Common myeloid progenitor, CD34-positive (primary cell): ENCODE measurements at regions not wholly inside any gene's neighbourhood (a gene's known extent, or its start where the extent isn't known, plus 50 kb on each side); places are given as distances from the start of the nearest gene placed in this dataset.

Source experiments
- CTCF ChIA-PET: fragments of 350-600 bp; sonication (Branson Sonifier 250); formaldehyde crosslinking; loops from one replicate; lab custom pipeline; 2021; ENCODE audit warnings: antibody characterized with exemption; lab: Charles Lee
- POLR2A ChIA-PET: fragments of 350-600 bp; sonication (Branson Sonifier 250); formaldehyde crosslinking; loops from one replicate; lab custom pipeline; 2021; ENCODE audit warnings: antibody characterized with exemption; lab: Charles Lee
- DNase-seq, 3 donors: peaks; one replicate each; pipeline versions ENCODE4 v3.0.0 to v3.0.0-alpha.2; 2013
- H3K27ac ChIP-seq, 2 experiments: 1 replicate in 1 of 2; 2 replicates in 1 of 2; pipeline ENCODE4 v1.7.0; 2013; ENCODE audit warnings: inconsistent platforms in 2 of 2, low read length in 2 of 2, mild to moderate bottlenecking in 2 of 2, low read depth in 1 of 2, moderate library complexity in 1 of 2; ENCODE audit not compliant: severe bottlenecking in 2 of 2, insufficient read depth in 1 of 2, poor library complexity in 1 of 2
- H3K27me3 ChIP-seq, 5 experiments: replicated peaks in 2 of 5; 1 replicate in 3 of 5; 2 replicates in 2 of 5; pipeline versions ENCODE4 v1.6.1 to v1.7.0; 2013; ENCODE audit warnings: low read length in 4 of 5, mild to moderate bottlenecking in 2 of 5, moderate library complexity in 2 of 5, inconsistent platforms in 1 of 5; ENCODE audit not compliant: insufficient read depth in 5 of 5, control insufficient read depth in 4 of 5
- H3K36me3 ChIP-seq, 4 experiments: 1 replicate in 2 of 4; 2 replicates in 2 of 4; pipeline versions ENCODE4 v1.6.1 to v1.7.0; 2013; ENCODE audit warnings: low read length in 3 of 4, control low read depth in 1 of 4, mild to moderate bottlenecking in 1 of 4; ENCODE audit not compliant: control insufficient read depth in 4 of 4, insufficient read depth in 4 of 4
- H3K4me1 ChIP-seq, 4 experiments: 1 replicate in 3 of 4; 2 replicates in 1 of 4; pipeline versions ENCODE4 v1.6.1 to v1.7.1; 2013; ENCODE audit warnings: low read length in 3 of 4, mild to moderate bottlenecking in 3 of 4, control low read depth in 1 of 4, inconsistent platforms in 1 of 4, moderate library complexity in 1 of 4; ENCODE audit not compliant: control insufficient read depth in 4 of 4, insufficient read depth in 4 of 4; ENCODE audit errors: control extremely low read depth in 1 of 4
- H3K4me3 ChIP-seq, 7 experiments: 1 replicate in 4 of 7; 2 replicates in 3 of 7; pipeline versions ENCODE4 v1.5.1 to v1.7.0; 2013; ENCODE audit warnings: mild to moderate bottlenecking in 7 of 7, low read length in 6 of 7, moderate library complexity in 6 of 7, inconsistent platforms in 2 of 7, low read depth in 2 of 7, control low read depth in 1 of 7; ENCODE audit not compliant: insufficient read depth in 4 of 7, control insufficient read depth in 1 of 7; ENCODE audit errors: extremely low read depth in 1 of 7
- H3K9me3 ChIP-seq, 5 experiments: 1 replicate in 4 of 5; 2 replicates in 1 of 5; pipeline versions ENCODE4 v1.6.1 to v1.7.1; 2013; ENCODE audit warnings: low read length in 4 of 5, mild to moderate bottlenecking in 2 of 5, inconsistent platforms in 1 of 5, low read depth in 1 of 5, moderate library complexity in 1 of 5; ENCODE audit not compliant: control insufficient read depth in 4 of 5, insufficient read depth in 2 of 5; ENCODE audit errors: control extremely low read depth in 1 of 5
- WGBS: methylation state at CpG from one replicate; pipeline ENCODE4 v1.1.5; 2013; ENCODE audit not compliant: insufficient coverage; 5-methylcytosine and 5-hydroxymethylcytosine counted together

GRCh38 chr15:95113041-95113440 is 881.7 kb downstream of the MCTP2 start:
- WGBS: no CpG with 5 or more reads among the region's 1 CpG
- no peak overlapping the region for H3K4me3 ChIP-seq
- H3K9me3 ChIP-seq: peaks cover 0 to 2% (median 0%) of the 10 kb centered on the region in 5 experiments
- ChIA-PET CTCF (no interaction called here), POLR2A (no interaction called here)
- H3K4me1 ChIP-seq: no peaks in the 10 kb centered on the region
- peaks cover 0 to 3% (median 0%) of the 10 kb centered on the region in 5 experiments for H3K27me3 ChIP-seq
- no peak for DNase-seq
- no peaks in the 10 kb centered on the region for H3K36me3 ChIP-seq
- H3K27ac ChIP-seq: no peak overlapping the region

- Histone ChIP-seq H3K27ac (no peak overlapping the region), H3K4me1 (no peaks in the 10 kb centered on the region), H3K4me3 (no peak overlapping the region), H3K36me3 (no peaks in the 10 kb centered on the region), H3K27me3 (no peaks in the 10 kb centered on the region), H3K9me3 (no peaks in the 10 kb centered on the region)
- WGBS: 87% methylated on average over 4 of the region's 4 CpGs
- no peak for DNase-seq
- CTCF ChIA-PET: no interaction called here
- POLR2A ChIA-PET: no interaction called here
These were observed 887.8 kb downstream of the MCTP2 start for GRCh38 chr15:95119041-95119610.

- DNase-seq: no peak
- no peaks in the 10 kb centered on the region for H3K4me1 ChIP-seq
- no peaks in the 10 kb centered on the region for H3K27me3 ChIP-seq
- no peaks in the 10 kb centered on the region for H3K36me3 ChIP-seq
- H3K4me3 ChIP-seq: no peak overlapping the region
- H3K27ac ChIP-seq: no peak overlapping the region
- 81% methylated on average over 3 of the region's 3 CpGs for WGBS
- ChIA-PET CTCF (no interaction called here), POLR2A (no interaction called here)
- H3K9me3 ChIP-seq: no peaks in the 10 kb centered on the region
These were observed 889.2 kb downstream of the MCTP2 start for GRCh38 chr15:95120595-95120994.

GRCh38 chr15:95121191-95121590 is 889.8 kb downstream of the MCTP2 start:
- no peaks in the 10 kb centered on the region for H3K36me3 ChIP-seq
- WGBS: 100% methylated on average over 1 of the region's 1 CpG
- no peak overlapping the region for H3K4me3 ChIP-seq
- H3K27me3 ChIP-seq: no peaks in the 10 kb centered on the region
- H3K9me3 ChIP-seq: no peaks in the 10 kb centered on the region
- CTCF ChIA-PET: no interaction called here
- POLR2A ChIA-PET: no interaction called here
- DNase-seq: no peak
- no peaks in the 10 kb centered on the region for H3K4me1 ChIP-seq
- H3K27ac ChIP-seq: no peak overlapping the region

GRCh38 chr15:95125803-95126202 is 894.4 kb downstream of the MCTP2 start:
- H3K27ac ChIP-seq: no peak overlapping the region
- H3K36me3 ChIP-seq: no peaks in the 10 kb centered on the region
- H3K4me3 ChIP-seq: no peak overlapping the region
- H3K4me1 ChIP-seq: no peaks in the 10 kb centered on the region
- ChIA-PET CTCF (no interaction called here), POLR2A (no interaction called here)
- H3K27me3 ChIP-seq: peaks cover 0 to 6% (median 0%) of the 10 kb centered on the region in 5 experiments
- DNase-seq: no peak
- WGBS: 80% methylated on average over 1 of the region's 2 CpGs
- H3K9me3 ChIP-seq: no peaks in the 10 kb centered on the region

- no peak overlapping the region for H3K27ac ChIP-seq
- no peaks in the 10 kb centered on the region for H3K36me3 ChIP-seq
- POLR2A ChIA-PET: no interaction called here
- DNase-seq: no peak
- H3K4me1 ChIP-seq: no peaks in the 10 kb centered on the region
- CTCF ChIA-PET: no interaction called here
- no peaks in the 10 kb centered on the region for H3K9me3 ChIP-seq
- H3K27me3 ChIP-seq: peaks cover 0 to 9% (median 3%) of the 10 kb centered on the region in 5 experiments
- H3K4me3 ChIP-seq: no peak overlapping the region
- 71% methylated on average over 1 of the region's 3 CpGs for WGBS
These were observed 896.0 kb downstream of the MCTP2 start for GRCh38 chr15:95127356-95127755.

GRCh38 chr15:95129574-95129973 is 898.2 kb downstream of the MCTP2 start:
- Histone ChIP-seq H3K27ac (no peak overlapping the region), H3K27me3 (peaks cover 0 to 10% (median 3%) of the 10 kb centered on the region in 5 experiments), H3K9me3 (no peaks in the 10 kb centered on the region), H3K4me1 (no peaks in the 10 kb centered on the region), H3K4me3 (no peak overlapping the region), H3K36me3 (no peaks in the 10 kb centered on the region)
- ChIA-PET POLR2A (no interaction called here), CTCF (no interaction called here)
- WGBS: no CpG with 5 or more reads among the region's 4 CpGs
- DNase-seq: no peak
